Neural cell (in vitro differentiated cells): ENCODE measurements at regions not wholly inside any gene's neighbourhood (a gene's known extent, or its start where the extent isn't known, plus 50 kb on each side); places are given as distances from the start of the nearest gene placed in this dataset.

Experiments used
- H2AFZ ChIP-seq: fragments of 200-600, 300-800 bp; sonication (generic), shearing (Covaris generic); 2 replicates; pipeline ENCODE4 v1.6.0; 2014; ENCODE audit warnings: low read depth, mild to moderate bottlenecking, antibody characterized with exemption, low read length, moderate library complexity
- H3F3A ChIP-seq: fragments of 200-600 bp; shearing (Covaris generic); 2 replicates; pipeline ENCODE4 v1.6.1; 2016; ENCODE audit warnings: mild to moderate bottlenecking, moderate library complexity, mixed read lengths, antibody characterized with exemption, low read length; ENCODE audit not compliant: insufficient read depth, poor library complexity, severe bottlenecking
- H3K27ac ChIP-seq: fragments of 200-600, 300-800 bp; sonication (generic), shearing (Covaris generic); 2 replicates; pipeline ENCODE4 v1.5.1; 2014; ENCODE audit warnings: mild to moderate bottlenecking, low read length, moderate library complexity
- H3K27me3 ChIP-seq: fragments of 300-800, 200-600 bp; sonication (generic), shearing (Covaris generic); 2 replicates; pipeline ENCODE4 v1.6.0; 2014; ENCODE audit warnings: mild to moderate bottlenecking, low read depth, low read length, moderate library complexity; ENCODE audit not compliant: insufficient read depth
- H3K36me3 ChIP-seq: fragments of 300-800, 200-600 bp; sonication (generic), shearing (Covaris generic); 2 replicates; pipeline ENCODE4 v1.5.1; 2014; ENCODE audit warnings: mild to moderate bottlenecking, antibody characterized with exemption, low read length, moderate library complexity; ENCODE audit not compliant: insufficient read depth
- H3K4me2 ChIP-seq: fragments of 300-800, 200-600 bp; sonication (generic), shearing (Covaris generic); 2 replicates; pipeline ENCODE4 v1.6.0; 2014; ENCODE audit warnings: mild to moderate bottlenecking, low read length
- H3K4me3 ChIP-seq: fragments of 300-800, 200-600 bp; sonication (generic), shearing (Covaris generic); 2 replicates; pipeline ENCODE4 v1.5.1; 2014; ENCODE audit warnings: mild to moderate bottlenecking, low read length, moderate library complexity
- H3K79me2 ChIP-seq: fragments of 200-600 bp; shearing (Covaris generic); replicated peaks from 2 replicates; pipeline ENCODE4 v1.6.0; 2014; ENCODE audit warnings: mild to moderate bottlenecking, low read length, moderate library complexity; ENCODE audit not compliant: insufficient read depth
- H3K9ac ChIP-seq: fragments of 300-800, 200-600 bp; sonication (generic), shearing (Covaris generic); 2 replicates; pipeline ENCODE4 v1.6.1; 2016; ENCODE audit warnings: mild to moderate bottlenecking, low read length, mixed read lengths
- H3K9me2 ChIP-seq: fragments of 200-600 bp; shearing (Covaris generic); 2 replicates; pipeline ENCODE4 v1.6.1; 2016; ENCODE audit warnings: mild to moderate bottlenecking, low read length, mixed read lengths; ENCODE audit not compliant: insufficient read depth
- H3K9me3 ChIP-seq: fragments of 200-600, 300-800 bp; sonication (generic), shearing (Covaris generic); 2 replicates; pipeline ENCODE4 v1.6.1; 2016; ENCODE audit warnings: mild to moderate bottlenecking, mixed run types, low read length, moderate library complexity, mixed read lengths
- H4K20me1 ChIP-seq: fragments of 200-600 bp; shearing (Covaris generic); 2 replicates; pipeline ENCODE4 v1.6.1; 2016; ENCODE audit warnings: mild to moderate bottlenecking, mixed run types; ENCODE audit not compliant: insufficient read depth
- EP300 ChIP-seq: fragments of 450-650 bp; conservative IDR thresholded peaks from 2 replicates; pipeline ENCODE4 v1.6.1; 2014; ENCODE audit warnings: antibody characterized with exemption, mild to moderate bottlenecking, moderate library complexity; ENCODE audit not compliant: poor library complexity, severe bottlenecking
- EZH2 ChIP-seq: fragments of 200-600, 300-800 bp; shearing (Covaris generic), sonication (generic); IDR thresholded peaks from 2 replicates; pipeline ENCODE4 v1.6.1; 2014; ENCODE audit warnings: antibody characterized with exemption, low read length, borderline replicate concordance, mild to moderate bottlenecking; ENCODE audit not compliant: insufficient read depth, poor library complexity, severe bottlenecking
- MXI1 ChIP-seq: fragments of 450-650 bp; conservative IDR thresholded peaks from 2 replicates; pipeline ENCODE4 v1.6.1; 2014; ENCODE audit warnings: antibody characterized with exemption, mild to moderate bottlenecking; ENCODE audit not compliant: poor library complexity, severe bottlenecking
- POLR2AphosphoS5 ChIP-seq: IDR thresholded peaks from 2 replicates; pipeline ENCODE4 v1.6.1; 2012
- RAD21 ChIP-seq: fragments of 450-650 bp; conservative IDR thresholded peaks from 2 replicates; pipeline ENCODE4 v1.6.1; 2014; ENCODE audit warnings: antibody characterized with exemption, mild to moderate bottlenecking, moderate library complexity
- SMC3 ChIP-seq: fragments of 450-650 bp; conservative IDR thresholded peaks from 2 replicates; pipeline ENCODE4 v1.6.1; 2014; ENCODE audit warnings: antibody characterized with exemption, mild to moderate bottlenecking, moderate library complexity; ENCODE audit not compliant: poor library complexity
- TAF1 ChIP-seq: IDR thresholded peaks from 2 replicates; pipeline ENCODE4 v1.6.1; 2012; ENCODE audit warnings: low read depth
- TF ChIP-seq, protein P1 (sequence below): IDR thresholded peaks from 2 replicates; pipeline ENCODE4 v1.6.1; 2012; ENCODE audit warnings: borderline replicate concordance
- TF ChIP-seq, protein P2 (sequence below): fragments of 450-650 bp; IDR thresholded peaks from 2 replicates; pipeline ENCODE4 v1.5.1; 2014; ENCODE audit warnings: antibody characterized with exemption, mild to moderate bottlenecking, moderate library complexity; ENCODE audit not compliant: poor library complexity, severe bottlenecking

DNA sequence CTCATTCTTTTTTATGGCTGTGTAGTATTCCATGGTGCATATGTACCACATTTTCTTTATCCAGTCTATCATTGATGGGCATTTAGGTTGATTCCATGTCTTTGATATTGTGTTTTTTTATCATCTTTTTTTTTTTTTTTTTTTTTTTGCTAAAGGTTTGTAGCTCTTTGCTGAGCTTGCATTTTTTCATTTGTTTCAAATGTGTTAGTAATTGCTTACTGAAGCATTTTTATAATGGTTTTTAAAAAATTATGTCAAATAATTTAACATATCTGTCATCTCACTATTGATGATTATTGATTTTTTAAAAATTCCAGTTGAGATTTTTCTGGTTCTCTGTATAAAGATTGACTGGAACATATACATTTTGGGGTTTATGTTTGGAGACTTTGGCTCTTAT, 934.6 kb downstream of the TUSC7 start:
- Histone ChIP-seq H3K79me2 (no peaks in the 10 kb centered on the region), H3K4me2 (no peak overlapping the region), H3K27ac (no peak overlapping the region), H3K9me2 (no peaks in the 10 kb centered on the region), H3K9me3 (no peaks in the 10 kb centered on the region), H4K20me1 (no peaks in the 10 kb centered on the region), H2AFZ (no peak overlapping the region), H3K4me3 (no peak overlapping the region), H3K9ac (no peak overlapping the region), H3K27me3 (no peaks in the 10 kb centered on the region), H3F3A (no peaks in the 10 kb centered on the region), H3K36me3 (no peaks in the 10 kb centered on the region)
- no peak for TF ChIP-seq SMC3
- no peak for TF ChIP-seq TAF1
- TF ChIP-seq EP300, result no peak
- TF ChIP-seq EZH2, result no peak
- TF ChIP-seq MXI1, result no peak
- TF ChIP-seq, protein P1, sequence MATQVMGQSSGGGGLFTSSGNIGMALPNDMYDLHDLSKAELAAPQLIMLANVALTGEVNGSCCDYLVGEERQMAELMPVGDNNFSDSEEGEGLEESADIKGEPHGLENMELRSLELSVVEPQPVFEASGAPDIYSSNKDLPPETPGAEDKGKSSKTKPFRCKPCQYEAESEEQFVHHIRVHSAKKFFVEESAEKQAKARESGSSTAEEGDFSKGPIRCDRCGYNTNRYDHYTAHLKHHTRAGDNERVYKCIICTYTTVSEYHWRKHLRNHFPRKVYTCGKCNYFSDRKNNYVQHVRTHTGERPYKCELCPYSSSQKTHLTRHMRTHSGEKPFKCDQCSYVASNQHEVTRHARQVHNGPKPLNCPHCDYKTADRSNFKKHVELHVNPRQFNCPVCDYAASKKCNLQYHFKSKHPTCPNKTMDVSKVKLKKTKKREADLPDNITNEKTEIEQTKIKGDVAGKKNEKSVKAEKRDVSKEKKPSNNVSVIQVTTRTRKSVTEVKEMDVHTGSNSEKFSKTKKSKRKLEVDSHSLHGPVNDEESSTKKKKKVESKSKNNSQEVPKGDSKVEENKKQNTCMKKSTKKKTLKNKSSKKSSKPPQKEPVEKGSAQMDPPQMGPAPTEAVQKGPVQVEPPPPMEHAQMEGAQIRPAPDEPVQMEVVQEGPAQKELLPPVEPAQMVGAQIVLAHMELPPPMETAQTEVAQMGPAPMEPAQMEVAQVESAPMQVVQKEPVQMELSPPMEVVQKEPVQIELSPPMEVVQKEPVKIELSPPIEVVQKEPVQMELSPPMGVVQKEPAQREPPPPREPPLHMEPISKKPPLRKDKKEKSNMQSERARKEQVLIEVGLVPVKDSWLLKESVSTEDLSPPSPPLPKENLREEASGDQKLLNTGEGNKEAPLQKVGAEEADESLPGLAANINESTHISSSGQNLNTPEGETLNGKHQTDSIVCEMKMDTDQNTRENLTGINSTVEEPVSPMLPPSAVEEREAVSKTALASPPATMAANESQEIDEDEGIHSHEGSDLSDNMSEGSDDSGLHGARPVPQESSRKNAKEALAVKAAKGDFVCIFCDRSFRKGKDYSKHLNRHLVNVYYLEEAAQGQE, result no peak
- TF ChIP-seq RAD21, result no peak
- TF ChIP-seq, protein P2, sequence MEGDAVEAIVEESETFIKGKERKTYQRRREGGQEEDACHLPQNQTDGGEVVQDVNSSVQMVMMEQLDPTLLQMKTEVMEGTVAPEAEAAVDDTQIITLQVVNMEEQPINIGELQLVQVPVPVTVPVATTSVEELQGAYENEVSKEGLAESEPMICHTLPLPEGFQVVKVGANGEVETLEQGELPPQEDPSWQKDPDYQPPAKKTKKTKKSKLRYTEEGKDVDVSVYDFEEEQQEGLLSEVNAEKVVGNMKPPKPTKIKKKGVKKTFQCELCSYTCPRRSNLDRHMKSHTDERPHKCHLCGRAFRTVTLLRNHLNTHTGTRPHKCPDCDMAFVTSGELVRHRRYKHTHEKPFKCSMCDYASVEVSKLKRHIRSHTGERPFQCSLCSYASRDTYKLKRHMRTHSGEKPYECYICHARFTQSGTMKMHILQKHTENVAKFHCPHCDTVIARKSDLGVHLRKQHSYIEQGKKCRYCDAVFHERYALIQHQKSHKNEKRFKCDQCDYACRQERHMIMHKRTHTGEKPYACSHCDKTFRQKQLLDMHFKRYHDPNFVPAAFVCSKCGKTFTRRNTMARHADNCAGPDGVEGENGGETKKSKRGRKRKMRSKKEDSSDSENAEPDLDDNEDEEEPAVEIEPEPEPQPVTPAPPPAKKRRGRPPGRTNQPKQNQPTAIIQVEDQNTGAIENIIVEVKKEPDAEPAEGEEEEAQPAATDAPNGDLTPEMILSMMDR, result no peak
- TF ChIP-seq POLR2AphosphoS5, result no peak

DNA sequence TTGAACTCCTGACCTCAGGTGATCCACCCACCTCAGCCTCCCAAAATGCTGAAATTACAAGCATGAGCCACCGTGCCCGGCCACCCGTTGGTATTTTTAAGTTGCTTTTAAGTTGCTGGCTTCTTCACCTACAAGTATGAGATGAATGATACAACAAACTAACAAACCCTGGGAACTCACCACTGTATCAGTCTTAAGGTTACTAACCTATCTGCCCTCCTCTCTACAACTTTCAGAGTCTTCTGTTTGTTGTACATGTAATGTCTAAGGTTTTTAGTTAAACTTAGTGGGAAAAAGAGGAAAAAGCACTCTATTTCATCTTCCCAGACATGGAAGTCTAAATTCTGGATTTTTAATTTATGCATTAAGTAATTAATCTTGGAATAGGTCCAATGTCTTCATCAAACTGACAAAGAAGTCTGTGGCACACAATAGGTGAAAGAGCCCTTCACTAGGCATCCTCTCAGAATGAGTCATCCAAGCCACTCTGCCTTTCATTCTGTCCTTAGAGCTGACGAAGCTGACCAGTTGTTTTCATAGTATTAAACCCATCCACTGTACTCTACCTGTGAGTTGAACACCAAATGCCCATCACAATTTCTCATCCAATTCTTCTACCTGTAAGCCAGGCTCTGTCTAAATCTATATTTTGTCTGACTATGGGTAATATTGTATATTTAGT, 936.1 kb downstream of the TUSC7 start:
- Histone ChIP-seq H3K4me3 (no peak overlapping the region), H3K27me3 (no peaks in the 10 kb centered on the region), H3K4me2 (no peak overlapping the region), H3F3A (no peaks in the 10 kb centered on the region), H3K79me2 (no peaks in the 10 kb centered on the region), H3K36me3 (no peaks in the 10 kb centered on the region), H3K9me3 (no peaks in the 10 kb centered on the region), H3K9ac (no peak overlapping the region), H4K20me1 (no peaks in the 10 kb centered on the region), H3K27ac (no peak overlapping the region), H2AFZ (no peak overlapping the region), H3K9me2 (no peaks in the 10 kb centered on the region)
- TF ChIP-seq SMC3, result no peak
- TF ChIP-seq, protein P2, result no peak
- TF ChIP-seq TAF1, result no peak
- TF ChIP-seq EP300, result no peak
- TF ChIP-seq, protein P1, result no peak
- TF ChIP-seq MXI1, result no peak
- TF ChIP-seq POLR2AphosphoS5, result no peak
- TF ChIP-seq RAD21, result no peak
